ENCODE measurements at regions not wholly inside any gene's neighbourhood (a gene's known extent, or its start where the extent isn't known, plus 50 kb on each side); places are given as distances from the start of the nearest gene placed in this dataset.
"Not testable (repeated sequence)": the region's sequence is repeated elsewhere in the genome, so short reads cannot be mapped to it uniquely, and the experiment has no call there.

- ATAC-seq (no peak), DNase-seq (no peak)
- Mint-ChIP-seq H3K27me3 (peaks cover 0 to 12% (median 0%) of the 10 kb centered on the region in 5 donors), H3K36me3 (peaks cover 0 to 7% (median 5%) of the 10 kb centered on the region in 3 donors), H3K4me1 (no peaks in the 10 kb centered on the region), H3K27ac (no peak overlapping the region), H3K4me3 (no peak overlapping the region), H3K9me3 (peaks cover 0 to 9% (median 0%) of the 10 kb centered on the region in 9 donors)
- POLR2A ChIA-PET = no interaction called here
Measured at GRCh38 chr10:129213256-129213655, 253.8 kb upstream of the MGMT start.

- H3K4me1 Mint-ChIP-seq = not testable (repeated sequence)
Measured at GRCh38 chr10:129213996-129214395, 253.0 kb upstream of the MGMT start.

GRCh38 chr10:129219364-129219763 is 247.7 kb upstream of the MGMT start:
- no peak for DNase-seq
- peaks cover 0 to 6% (median 0%) of the 10 kb centered on the region in 9 donors for H3K9me3 Mint-ChIP-seq
- POLR2A ChIA-PET = no interaction called here
- no peak overlapping the region for H3K27ac Mint-ChIP-seq
- no peak for ATAC-seq
- peaks cover 0 to 4% (median 0%) of the 10 kb centered on the region in 5 donors for H3K27me3 Mint-ChIP-seq
- H3K4me3 Mint-ChIP-seq = no peak overlapping the region
- H3K36me3 Mint-ChIP-seq = peaks cover 0 to 5% (median 5%) of the 10 kb centered on the region in 3 donors
- H3K4me1 Mint-ChIP-seq = peaks cover 0 to 4% (median 1%) of the 10 kb centered on the region in 4 donors

More at GRCh38 chr10:129213996-129214395, 253.0 kb upstream of the MGMT start:
- ATAC-seq, H3K9me3 Mint-ChIP-seq, H3K36me3 Mint-ChIP-seq, H3K4me3 Mint-ChIP-seq, H3K27ac Mint-ChIP-seq, DNase-seq, POLR2A ChIA-PET: not testable (repeated sequence)
- H3K27me3 Mint-ChIP-seq = peaks cover 0 to 12% (median 0%) of the 10 kb centered on the region in 5 donors

GRCh38 chr10:129222436-129222835 is 244.6 kb upstream of the MGMT start:
- peaks cover 0 to 2% (median 0%) of the 10 kb centered on the region in 9 donors for H3K9me3 Mint-ChIP-seq
- H3K27ac Mint-ChIP-seq = no peak overlapping the region
- POLR2A ChIA-PET = no interaction called here
- no peaks in the 10 kb centered on the region for H3K27me3 Mint-ChIP-seq
- peaks cover 0 to 4% (median 1%) of the 10 kb centered on the region in 4 donors for H3K4me1 Mint-ChIP-seq
- H3K4me3 Mint-ChIP-seq = no peak overlapping the region
- ATAC-seq (no peak), DNase-seq (no peak)
- no peaks in the 10 kb centered on the region for H3K36me3 Mint-ChIP-seq

GRCh38 chr10:129223363-129223762 is 243.7 kb upstream of the MGMT start:
- Mint-ChIP-seq H3K4me1 (peaks cover 0 to 4% (median 1%) of the 10 kb centered on the region in 4 donors), H3K27me3 (no peaks in the 10 kb centered on the region), H3K27ac (no peak overlapping the region), H3K9me3 (peaks cover 0 to 2% (median 0%) of the 10 kb centered on the region in 9 donors), H3K4me3 (no peak overlapping the region), H3K36me3 (no peaks in the 10 kb centered on the region)
- ATAC-seq (no peak), DNase-seq (no peak)
- POLR2A ChIA-PET = no interaction called here

- peaks cover 0 to 4% (median 1%) of the 10 kb centered on the region in 4 donors for H3K4me1 Mint-ChIP-seq
- ATAC-seq = no peak
- DNase-seq = no peak
- no peaks in the 10 kb centered on the region for H3K27me3 Mint-ChIP-seq
- H3K4me3 Mint-ChIP-seq = no peak overlapping the region
- no peak overlapping the region for H3K27ac Mint-ChIP-seq
- POLR2A ChIA-PET = no interaction called here
- peaks cover 0 to 1% (median 0%) of the 10 kb centered on the region in 9 donors for H3K9me3 Mint-ChIP-seq
- H3K36me3 Mint-ChIP-seq = no peaks in the 10 kb centered on the region
Measured at GRCh38 chr10:129224065-129224464, 243.0 kb upstream of the MGMT start.

GRCh38 chr10:129231821-129232220 is 235.2 kb upstream of the MGMT start:
- peaks cover 0 to 2% (median 0%) of the 10 kb centered on the region in 4 donors for H3K4me1 Mint-ChIP-seq
- POLR2A ChIA-PET = no interaction called here
- ATAC-seq = no peak

GRCh38 chr10:129233351-129234148 is 233.5 kb upstream of the MGMT start:
- no peaks in the 10 kb centered on the region for H3K9me3 Mint-ChIP-seq
- no peak for ATAC-seq
- POLR2A ChIA-PET = no interaction called here
- H3K4me3 Mint-ChIP-seq = peak overlapping the region in 2 of 10 donors; percentile 33 to 55
- H3K27me3 Mint-ChIP-seq = peaks cover 0 to 3% (median 0%) of the 10 kb centered on the region in 5 donors
- peaks cover 0 to 2% (median 0%) of the 10 kb centered on the region in 4 donors for H3K4me1 Mint-ChIP-seq
- no peaks in the 10 kb centered on the region for H3K36me3 Mint-ChIP-seq
- no peak for DNase-seq
- peak overlapping the region in 3 of 10 donors; percentile 23 to 54 (median 29) for H3K27ac Mint-ChIP-seq

More at GRCh38 chr10:129231821-129232220, 235.2 kb upstream of the MGMT start:
- Mint-ChIP-seq H3K27ac (no peak overlapping the region), H3K36me3 (no peaks in the 10 kb centered on the region), H3K27me3 (no peaks in the 10 kb centered on the region), H3K4me3 (no peak overlapping the region), H3K9me3 (no peaks in the 10 kb centered on the region)
- no peak for DNase-seq

- no peaks in the 10 kb centered on the region for H3K36me3 Mint-ChIP-seq
- H3K4me1 Mint-ChIP-seq = peaks cover 0 to 2% (median 0%) of the 10 kb centered on the region in 4 donors
- no peaks in the 10 kb centered on the region for H3K9me3 Mint-ChIP-seq
- no peak for DNase-seq
- no peak overlapping the region for H3K27ac Mint-ChIP-seq
- H3K27me3 Mint-ChIP-seq = peaks cover 0 to 3% (median 0%) of the 10 kb centered on the region in 5 donors
- POLR2A ChIA-PET = no interaction called here
- no peak overlapping the region for H3K4me3 Mint-ChIP-seq
- no peak for ATAC-seq
Measured at GRCh38 chr10:129236274-129236691, 230.8 kb upstream of the MGMT start.

- Mint-ChIP-seq H3K4me1 (no peaks in the 10 kb centered on the region), H3K4me3 (no peak overlapping the region), H3K9me3 (no peaks in the 10 kb centered on the region), H3K27ac (no peak overlapping the region), H3K27me3 (peaks cover 0 to 8% (median 0%) of the 10 kb centered on the region in 5 donors), H3K36me3 (no peaks in the 10 kb centered on the region)
- DNase-seq (no peak), ATAC-seq (no peak)
- POLR2A ChIA-PET = no interaction called here
Measured at GRCh38 chr10:129241461-129241860, 225.6 kb upstream of the MGMT start.

GRCh38 chr10:129244298-129244697 is 222.7 kb upstream of the MGMT start:
- Mint-ChIP-seq H3K27ac (no peak overlapping the region), H3K9me3 (no peaks in the 10 kb centered on the region), H3K36me3 (no peaks in the 10 kb centered on the region), H3K27me3 (peaks cover 0 to 8% (median 3%) of the 10 kb centered on the region in 5 donors), H3K4me1 (peaks cover 0 to 2% (median 0%) of the 10 kb centered on the region in 4 donors), H3K4me3 (no peak overlapping the region)
- DNase-seq (no peak), ATAC-seq (no peak)
- POLR2A ChIA-PET = no interaction called here

- Mint-ChIP-seq H3K27ac (no peak overlapping the region), H3K4me1 (peaks cover 0 to 2% (median 0%) of the 10 kb centered on the region in 4 donors), H3K36me3 (no peaks in the 10 kb centered on the region), H3K27me3 (peaks cover 0 to 8% (median 3%) of the 10 kb centered on the region in 5 donors), H3K9me3 (no peaks in the 10 kb centered on the region), H3K4me3 (no peak overlapping the region)
- POLR2A ChIA-PET = no interaction called here
- ATAC-seq (no peak), DNase-seq (no peak)
Measured at GRCh38 chr10:129244757-129245156, 222.3 kb upstream of the MGMT start.

- POLR2A ChIA-PET = interaction anchor here (0.6 kb wide), 1 partner anchor 200 kb away, joined by 3 read pairs; no protein-coding TSS in a partner anchor
- Mint-ChIP-seq H3K27ac (no peak overlapping the region), H3K36me3 (peaks cover 0 to 13% (median 0%) of the 10 kb centered on the region in 3 donors), H3K27me3 (peaks cover 0 to 30% (median 3%) of the 10 kb centered on the region in 5 donors), H3K4me3 (no peak overlapping the region), H3K9me3 (peaks cover 0 to 17% (median 6%) of the 10 kb centered on the region in 9 donors), H3K4me1 (peaks cover 0 to 10% (median 3%) of the 10 kb centered on the region in 4 donors)
- no peak for DNase-seq
- ATAC-seq = no peak
Measured at GRCh38 chr10:129253161-129253864, 213.7 kb upstream of the MGMT start.
